ENCODE measurements at regions not wholly inside any gene's neighbourhood (a gene's known extent, or its start where the extent isn't known, plus 50 kb on each side); places are given as distances from the start of the nearest gene placed in this dataset.
A peak's percentile ranks its signal among the peaks of the same experiment; 100 is the strongest.

DNA sequence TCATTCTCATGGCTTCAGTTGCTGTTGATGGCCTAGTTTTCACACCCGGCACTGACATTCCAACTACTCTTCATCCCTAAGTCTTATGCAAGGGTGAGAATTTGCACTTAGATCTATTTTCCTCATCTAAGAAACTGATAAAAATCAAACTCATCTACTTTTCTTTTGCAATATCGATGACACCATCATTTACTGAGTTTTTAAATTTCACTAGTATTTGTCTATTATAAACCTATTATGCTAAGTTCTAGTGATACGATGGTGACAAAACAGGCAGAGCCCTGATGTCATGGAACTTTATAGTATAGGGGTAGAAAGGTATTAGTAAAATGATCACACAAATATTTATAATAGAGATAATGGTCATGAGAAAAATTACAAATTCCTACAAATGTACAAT is 167.9 kb upstream of the CITED2 start:
- WGBS, result 83% methylated on average over 2 of the region's 3 CpGs
- H3K27ac ChIP-seq (ENCODE audit: low read depth, low read length), result no peak overlapping the region

DNA sequence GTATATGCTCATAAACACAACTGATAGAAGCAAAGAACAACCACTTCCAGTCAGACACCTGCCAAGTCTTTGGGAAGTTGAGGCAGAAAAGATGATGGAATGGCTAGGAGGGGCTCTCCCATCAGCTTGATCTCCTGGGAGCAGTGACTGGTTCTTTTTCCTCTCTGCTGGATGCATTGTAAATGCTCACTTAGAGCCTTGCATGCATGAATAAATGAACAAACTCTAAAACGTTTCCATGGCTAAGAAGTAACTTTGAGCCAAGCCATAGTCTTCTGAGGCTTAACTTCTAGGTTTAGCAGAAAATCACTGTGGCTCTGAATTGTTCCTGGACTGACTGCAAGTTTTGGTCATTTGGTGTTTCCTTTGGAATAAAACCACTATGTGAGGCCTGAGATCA is 166.4 kb upstream of the CITED2 start:
- H3K27me3 ChIP-seq (ENCODE audit: insufficient read depth, low read length), result no peaks in the 10 kb centered on the region
- H3K36me3 ChIP-seq (ENCODE audit: insufficient read depth, low read length), result no peaks in the 10 kb centered on the region
- WGBS, result 25% methylated on average over 1 of the region's 1 CpG
- H3K9ac ChIP-seq (ENCODE audit: low read depth, low read length), result no peak overlapping the region
- no peak overlapping the region for H3K27ac ChIP-seq (ENCODE audit: low read depth, low read length)
- H3K4me1 ChIP-seq (ENCODE audit: insufficient read depth, low read length), result peaks cover 41% of the 10 kb centered on the region
- H3K4me3 ChIP-seq (ENCODE audit: low read length), result no peak overlapping the region
- no peaks in the 10 kb centered on the region for H3K9me3 ChIP-seq (ENCODE audit: insufficient read depth, low read depth, low read length)

More for the DNA sequence above, 167.9 kb upstream of the CITED2 start:
- H3K4me1 ChIP-seq (ENCODE audit: insufficient read depth, low read length), result peaks cover 51% of the 10 kb centered on the region
- no peak overlapping the region for H3K4me3 ChIP-seq (ENCODE audit: low read length)
- H3K36me3 ChIP-seq (ENCODE audit: insufficient read depth, low read length), result no peaks in the 10 kb centered on the region
- no peak overlapping the region for H3K9ac ChIP-seq (ENCODE audit: low read depth, low read length)
- no peaks in the 10 kb centered on the region for H3K27me3 ChIP-seq (ENCODE audit: insufficient read depth, low read length)
- no peaks in the 10 kb centered on the region for H3K9me3 ChIP-seq (ENCODE audit: insufficient read depth, low read depth, low read length)

DNA sequence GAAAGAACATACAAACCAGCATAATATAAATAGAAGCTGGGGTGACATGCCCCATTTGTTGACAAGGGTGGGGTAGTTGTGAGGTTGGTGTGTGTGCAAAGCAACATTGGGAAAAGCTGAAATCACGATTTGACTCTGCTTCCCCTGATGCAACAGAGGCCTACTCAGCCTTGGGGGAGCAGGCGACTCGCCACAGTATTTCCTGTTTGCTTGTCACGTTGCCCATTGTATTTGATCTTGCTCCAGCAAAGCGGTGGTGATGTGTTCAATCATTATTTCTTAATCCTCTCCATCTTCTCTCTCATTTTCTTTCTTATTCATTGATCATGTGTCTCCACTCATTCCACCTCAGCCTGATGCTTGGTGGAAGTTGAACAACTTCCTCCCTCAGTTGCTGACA is 165.8 kb upstream of the CITED2 start:
- Histone ChIP-seq H3K27ac (ENCODE audit: low read depth, low read length) (peak overlapping the region; percentile 5; the same call in 1 of the 2 replicates), H3K4me1 (ENCODE audit: insufficient read depth, low read length) (peaks cover 35% of the 10 kb centered on the region), H3K36me3 (ENCODE audit: insufficient read depth, low read length) (no peaks in the 10 kb centered on the region), H3K9ac (ENCODE audit: low read depth, low read length) (no peak overlapping the region), H3K27me3 (ENCODE audit: insufficient read depth, low read length) (no peaks in the 10 kb centered on the region), H3K9me3 (ENCODE audit: insufficient read depth, low read depth, low read length) (no peaks in the 10 kb centered on the region), H3K4me3 (ENCODE audit: low read length) (no peak overlapping the region)
- WGBS, result 88% methylated on average over 5 of the region's 5 CpGs

DNA sequence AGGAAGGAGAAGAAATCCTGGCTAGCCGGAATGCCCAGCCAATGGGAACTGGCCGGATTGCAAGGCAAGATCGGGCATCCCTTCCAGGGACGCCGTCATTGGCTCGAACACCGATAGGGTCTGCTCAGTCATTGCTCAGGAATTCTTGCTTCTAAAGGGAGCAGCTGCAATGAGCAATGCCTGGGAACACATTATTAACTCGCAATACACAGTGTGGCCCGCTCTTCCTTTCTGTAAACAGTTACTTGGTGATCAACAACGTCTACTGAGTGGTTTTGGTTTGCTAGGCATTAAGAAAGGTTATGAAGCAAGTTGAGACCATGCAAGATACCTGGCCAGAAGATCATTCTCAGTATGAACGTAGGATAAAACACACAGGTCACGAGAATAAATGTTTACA is 165.4 kb upstream of the CITED2 start:
- WGBS, result 79% methylated on average over 12 of the region's 12 CpGs
- no peaks in the 10 kb centered on the region for H3K36me3 ChIP-seq (ENCODE audit: insufficient read depth, low read length)
- no peak overlapping the region for H3K9ac ChIP-seq (ENCODE audit: low read depth, low read length)
- no peaks in the 10 kb centered on the region for H3K27me3 ChIP-seq (ENCODE audit: insufficient read depth, low read length)
- no peak overlapping the region for H3K4me3 ChIP-seq (ENCODE audit: low read length)
- H3K27ac ChIP-seq (ENCODE audit: low read depth, low read length), result peak overlapping the region; percentile 5; the same call in 1 of the 2 replicates
- H3K4me1 ChIP-seq (ENCODE audit: insufficient read depth, low read length), result peaks cover 32% of the 10 kb centered on the region
- no peaks in the 10 kb centered on the region for H3K9me3 ChIP-seq (ENCODE audit: insufficient read depth, low read depth, low read length)

DNA sequence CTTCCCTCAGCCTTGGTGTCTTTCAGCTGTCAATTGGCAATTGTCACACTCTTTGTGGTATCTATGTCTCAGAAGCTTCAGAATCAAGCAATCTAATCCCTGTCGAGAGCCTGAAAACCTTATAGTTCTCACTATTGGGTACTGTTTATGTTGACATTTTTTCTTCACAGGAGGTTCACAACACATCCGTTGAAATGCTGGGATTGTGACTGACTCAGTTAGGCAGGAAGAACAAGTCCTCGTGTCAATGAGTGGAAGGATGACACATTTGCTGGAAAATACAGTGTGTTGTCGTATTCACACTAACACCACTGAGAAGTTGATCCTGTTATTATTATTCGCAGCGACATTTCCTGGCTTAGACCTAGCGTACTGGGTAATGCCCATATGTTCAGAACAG is 163.9 kb upstream of the CITED2 start:
- Histone ChIP-seq H3K27ac (ENCODE audit: low read depth, low read length) (no peak overlapping the region), H3K9ac (ENCODE audit: low read depth, low read length) (no peak overlapping the region), H3K9me3 (ENCODE audit: insufficient read depth, low read depth, low read length) (no peaks in the 10 kb centered on the region), H3K4me1 (ENCODE audit: insufficient read depth, low read length) (peaks cover 45% of the 10 kb centered on the region), H3K4me3 (ENCODE audit: low read length) (no peak overlapping the region), H3K36me3 (ENCODE audit: insufficient read depth, low read length) (no peaks in the 10 kb centered on the region), H3K27me3 (ENCODE audit: insufficient read depth, low read length) (no peaks in the 10 kb centered on the region)
- WGBS, result 90% methylated on average over 7 of the region's 7 CpGs

DNA sequence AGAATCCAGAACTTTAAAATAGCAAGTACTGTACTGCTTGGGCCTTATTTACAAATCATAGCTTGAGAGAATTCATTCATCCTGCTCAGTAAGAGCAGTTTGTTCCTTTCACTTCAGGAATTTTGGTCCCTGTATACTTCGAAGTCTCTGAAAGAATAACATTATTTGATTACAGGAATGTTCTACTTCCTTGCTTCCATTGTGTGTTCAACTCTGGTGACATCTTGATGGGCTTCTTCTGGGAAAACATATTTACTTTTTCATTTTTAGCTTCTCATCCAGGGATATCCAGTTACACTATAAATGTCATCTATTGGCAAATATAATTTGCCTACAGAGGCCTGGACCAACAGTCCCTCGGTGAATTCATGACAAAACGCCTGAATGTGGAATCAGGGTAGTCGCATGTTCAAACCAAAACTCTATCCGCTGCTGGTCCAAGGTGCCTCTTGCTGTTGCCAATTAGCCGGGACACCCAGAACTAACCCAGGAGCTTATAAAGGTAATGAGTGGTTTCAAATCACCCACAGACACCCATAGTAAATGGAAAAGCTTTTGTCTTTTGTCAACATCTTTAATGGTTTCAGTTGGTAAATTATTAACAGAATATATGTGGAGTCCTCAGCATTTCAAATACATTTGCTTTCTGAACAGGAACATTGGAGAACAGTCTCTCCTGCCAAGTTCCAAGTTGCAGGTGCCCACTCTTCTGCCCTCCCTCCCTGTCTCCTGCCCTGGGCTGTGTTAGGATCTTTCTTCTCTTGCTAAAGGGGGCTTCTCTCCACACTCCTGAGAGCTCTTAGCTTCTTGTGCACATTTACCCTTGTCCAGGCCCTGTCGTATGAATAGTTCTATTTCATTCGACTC is 162.5 kb upstream of the CITED2 start:
- Histone ChIP-seq H3K27ac (ENCODE audit: low read depth, low read length) (no peak overlapping the region), H3K27me3 (ENCODE audit: insufficient read depth, low read length) (no peaks in the 10 kb centered on the region), H3K4me3 (ENCODE audit: low read length) (no peak overlapping the region), H3K9me3 (ENCODE audit: insufficient read depth, low read depth, low read length) (no peaks in the 10 kb centered on the region), H3K9ac (ENCODE audit: low read depth, low read length) (no peak overlapping the region), H3K4me1 (ENCODE audit: insufficient read depth, low read length) (peaks cover 42% of the 10 kb centered on the region), H3K36me3 (ENCODE audit: insufficient read depth, low read length) (no peaks in the 10 kb centered on the region)
- WGBS, result 92% methylated on average over 8 of the region's 8 CpGs

DNA sequence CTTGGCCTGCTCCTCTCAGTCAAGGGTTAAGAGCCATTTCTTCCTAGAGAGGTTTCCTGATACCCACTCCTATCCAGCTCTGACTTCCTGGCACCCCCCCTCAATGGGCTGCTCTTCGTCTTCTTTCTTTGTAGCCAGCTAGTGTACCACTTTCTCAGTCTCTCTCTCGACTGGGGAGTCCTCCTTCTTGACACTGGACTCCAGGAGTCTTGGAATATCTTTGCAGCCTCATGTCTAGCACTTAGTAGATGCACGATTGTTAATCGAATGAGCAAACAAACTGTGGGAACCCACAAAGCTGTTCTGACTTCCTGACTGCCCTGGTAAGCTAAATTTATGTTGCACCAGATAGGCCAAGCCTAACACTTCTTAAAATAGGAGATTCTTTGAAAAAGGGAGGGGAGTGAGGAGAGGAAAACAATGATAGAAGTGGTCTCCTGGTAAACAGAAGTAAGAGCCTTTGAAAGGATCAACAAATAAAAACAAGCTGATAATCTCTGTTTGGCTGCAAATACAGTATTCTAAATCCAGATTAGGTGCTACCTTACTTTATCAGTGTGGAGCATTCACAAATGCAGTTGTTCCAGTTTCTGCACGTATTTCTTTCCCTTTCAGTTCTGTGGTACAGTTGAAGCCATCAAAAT is 160.1 kb upstream of the CITED2 start:
- Histone ChIP-seq H3K9me3 (ENCODE audit: insufficient read depth, low read depth, low read length) (no peaks in the 10 kb centered on the region), H3K27me3 (ENCODE audit: insufficient read depth, low read length) (no peaks in the 10 kb centered on the region), H3K4me3 (ENCODE audit: low read length) (no peak overlapping the region), H3K4me1 (ENCODE audit: insufficient read depth, low read length) (peaks cover 19% of the 10 kb centered on the region), H3K36me3 (ENCODE audit: insufficient read depth, low read length) (no peaks in the 10 kb centered on the region), H3K27ac (ENCODE audit: low read depth, low read length) (no peak overlapping the region; the same call in 1 of the 2 replicates), H3K9ac (ENCODE audit: low read depth, low read length) (no peak overlapping the region)
- 76% methylated on average over 5 of the region's 5 CpGs for WGBS

DNA sequence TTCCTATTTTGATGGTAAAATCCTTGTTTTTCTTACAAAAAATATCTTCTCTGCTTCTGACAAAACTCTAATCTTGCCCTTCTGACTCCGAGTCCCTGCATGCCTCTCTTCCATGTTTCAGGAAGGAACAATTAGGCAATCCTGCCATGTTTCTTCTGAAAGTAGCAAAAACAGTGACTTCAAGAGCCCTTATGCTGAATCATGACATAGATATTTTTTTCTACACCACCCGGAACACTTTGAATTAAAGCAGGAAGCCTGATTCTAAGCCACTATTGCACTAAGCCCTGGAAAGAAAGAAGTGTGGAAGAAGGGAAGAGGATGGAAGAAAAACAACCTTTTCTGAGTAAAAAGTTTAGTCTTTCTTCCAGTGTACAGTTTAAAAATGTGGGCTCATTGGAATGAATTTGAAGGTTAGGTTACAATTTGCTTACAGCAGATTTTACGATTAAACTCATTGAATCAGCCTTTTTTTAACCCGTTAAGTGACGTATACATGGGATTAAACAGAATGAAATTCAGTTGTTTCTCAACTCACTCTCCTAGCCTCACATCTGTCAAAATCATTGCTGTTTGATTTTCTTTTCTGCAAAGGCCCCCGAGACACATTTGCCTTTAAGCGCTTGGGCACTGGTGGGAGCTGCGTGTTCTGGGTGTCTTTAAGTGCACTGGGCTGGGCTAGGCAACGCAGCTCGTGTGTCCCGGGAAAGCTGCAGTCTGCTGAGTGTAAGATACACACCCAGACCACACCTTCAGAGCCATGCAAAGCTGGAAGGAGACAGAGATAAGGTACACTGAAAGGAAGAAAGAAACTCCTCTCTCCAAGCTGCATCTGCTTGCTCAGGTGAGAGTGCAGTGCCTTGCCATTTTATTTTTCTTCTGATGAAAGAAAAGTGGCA is 159.4 kb upstream of the CITED2 start:
- peaks cover 17% of the 10 kb centered on the region for H3K4me1 ChIP-seq (ENCODE audit: insufficient read depth, low read length)
- H3K27me3 ChIP-seq (ENCODE audit: insufficient read depth, low read length), result no peaks in the 10 kb centered on the region
- H3K9ac ChIP-seq (ENCODE audit: low read depth, low read length), result no peak overlapping the region
- WGBS, result 77% methylated on average over 11 of the region's 11 CpGs
- no peaks in the 10 kb centered on the region for H3K9me3 ChIP-seq (ENCODE audit: insufficient read depth, low read depth, low read length)
- no peaks in the 10 kb centered on the region for H3K36me3 ChIP-seq (ENCODE audit: insufficient read depth, low read length)
- no peak overlapping the region for H3K4me3 ChIP-seq (ENCODE audit: low read length)
- no peak overlapping the region; the same call in none of the 2 replicates for H3K27ac ChIP-seq (ENCODE audit: low read depth, low read length)

DNA sequence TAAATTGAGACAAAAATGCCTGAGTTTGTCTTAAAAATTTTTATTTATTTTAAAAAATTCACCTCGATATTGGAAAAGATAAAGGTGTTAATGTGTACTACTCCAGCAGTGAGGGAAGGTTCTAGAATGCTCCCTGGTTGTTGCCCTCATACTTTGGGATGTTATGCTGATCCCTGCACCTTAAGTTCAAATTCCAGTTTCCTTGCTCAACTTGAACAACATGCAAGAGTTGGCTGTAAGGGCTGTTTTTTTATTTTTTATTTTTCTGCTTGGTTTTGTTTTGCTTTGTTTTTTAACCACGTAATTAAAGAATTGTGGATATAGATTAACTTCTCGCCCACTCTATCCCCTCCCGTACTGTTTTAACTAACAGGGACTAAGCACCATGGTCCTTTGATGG is 158.7 kb upstream of the CITED2 start:
- H3K4me1 ChIP-seq (ENCODE audit: insufficient read depth, low read length), result peaks cover 17% of the 10 kb centered on the region
- no peak overlapping the region for H3K9ac ChIP-seq (ENCODE audit: low read depth, low read length)
- H3K36me3 ChIP-seq (ENCODE audit: insufficient read depth, low read length), result no peaks in the 10 kb centered on the region
- no peaks in the 10 kb centered on the region for H3K27me3 ChIP-seq (ENCODE audit: insufficient read depth, low read length)
- 100% methylated on average over 1 of the region's 4 CpGs for WGBS
- H3K9me3 ChIP-seq (ENCODE audit: insufficient read depth, low read depth, low read length), result no peaks in the 10 kb centered on the region
- no peak overlapping the region; the same call in 1 of the 2 replicates for H3K27ac ChIP-seq (ENCODE audit: low read depth, low read length)
- H3K4me3 ChIP-seq (ENCODE audit: low read length), result no peak overlapping the region

DNA sequence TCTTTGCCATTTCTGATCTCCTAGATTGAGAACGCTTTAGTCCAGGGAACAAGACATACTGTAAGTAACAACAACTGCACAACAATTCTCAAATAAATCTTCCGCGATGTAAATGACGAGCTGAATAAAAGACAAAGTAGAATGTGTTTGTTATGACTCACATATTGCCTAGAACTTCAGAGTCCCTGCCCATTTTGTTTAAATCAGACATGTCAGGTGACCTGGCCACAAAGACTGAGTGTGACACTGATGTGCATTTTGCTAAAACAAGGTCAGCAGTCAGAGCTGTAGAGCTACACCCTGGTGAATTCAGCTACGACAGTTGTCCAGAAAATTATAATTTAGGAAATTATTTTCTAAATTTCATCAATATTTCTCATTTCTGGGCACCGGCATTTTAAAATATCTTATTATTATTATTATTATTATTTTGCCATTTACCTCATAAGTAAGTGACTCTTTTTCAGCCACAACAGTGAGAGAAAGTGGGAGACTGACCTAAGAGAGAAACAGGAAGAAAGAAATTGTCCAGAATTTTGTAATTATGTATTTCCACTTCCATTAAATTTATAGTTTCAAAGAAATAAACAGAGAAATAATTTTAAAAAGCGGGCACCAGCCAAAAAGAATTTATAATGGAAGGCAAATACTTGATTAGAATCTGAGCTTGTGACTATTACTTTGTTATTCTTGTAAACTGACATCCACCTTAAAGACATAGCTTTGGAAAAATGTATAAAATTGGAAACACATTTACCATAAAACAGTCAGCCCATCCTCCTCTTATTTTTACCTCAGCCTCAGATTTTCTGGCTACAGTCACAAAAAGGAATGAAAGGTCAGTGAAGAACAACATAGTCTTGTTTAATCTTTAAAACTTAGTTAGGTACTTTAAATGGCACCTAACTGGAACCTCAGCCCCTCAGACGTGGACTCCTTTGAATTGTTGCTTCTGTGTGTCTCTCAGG is 157.0 kb upstream of the CITED2 start:
- 93% methylated on average over 5 of the region's 8 CpGs for WGBS
- H3K9ac ChIP-seq (ENCODE audit: low read depth, low read length), result no peak overlapping the region

More for the DNA sequence above, 157.0 kb upstream of the CITED2 start:
- Histone ChIP-seq H3K27me3 (ENCODE audit: insufficient read depth, low read length) (no peaks in the 10 kb centered on the region), H3K36me3 (ENCODE audit: insufficient read depth, low read length) (no peaks in the 10 kb centered on the region), H3K4me3 (ENCODE audit: low read length) (no peak overlapping the region), H3K9me3 (ENCODE audit: insufficient read depth, low read depth, low read length) (no peaks in the 10 kb centered on the region), H3K4me1 (ENCODE audit: insufficient read depth, low read length) (peaks cover 17% of the 10 kb centered on the region), H3K27ac (ENCODE audit: low read depth, low read length) (no peak overlapping the region)
